Thoracic aorta (tissue), 2 donors: ENCODE measurements at regions not wholly inside any gene's neighbourhood (a gene's known extent, or its start where the extent isn't known, plus 50 kb on each side); places are given as distances from the start of the nearest gene placed in this dataset.

Experiments used
- ATAC-seq: fragments of 150-250 bp; one replicate; pipeline ENCODE4 v1.8.0; 2017; ENCODE audit warnings: low read depth; ENCODE audit not compliant: insufficient number of reproducible peaks, low FRiP score
- DNase-seq: peaks from one replicate; pipeline ENCODE4 v3.0.0-alpha.2; 2020; ENCODE audit warnings: low spot score
- H3K27ac ChIP-seq, 2 donors: fragments of 200-600 bp; sonication (generic); 1 replicate in 1 of 2; 2 replicates in 1 of 2; pipeline ENCODE4 v1.5.1; 2016; ENCODE audit warnings: mild to moderate bottlenecking in 2 of 2, moderate library complexity in 2 of 2
- H3K27me3 ChIP-seq: fragments of 200-600 bp; sonication (generic); replicated peaks from 2 replicates; pipeline ENCODE4 v1.6.0; 2016; ENCODE audit warnings: mild to moderate bottlenecking; ENCODE audit not compliant: insufficient read depth
- H3K36me3 ChIP-seq: fragments of 200-600 bp; sonication (generic); one replicate; pipeline ENCODE4 v1.5.1; 2016
- H3K4me1 ChIP-seq, 2 donors: fragments of 200-600 bp; sonication (generic); 1 replicate in 1 of 2; 2 replicates in 1 of 2; pipeline versions ENCODE4 v1.5.1 to v1.6.0; 2016; ENCODE audit warnings: low read depth in 2 of 2, mild to moderate bottlenecking in 1 of 2; ENCODE audit not compliant: control insufficient read depth in 1 of 2
- H3K4me3 ChIP-seq: fragments of 200-600 bp; sonication (generic); 2 replicates; pipeline ENCODE4 v1.5.1; 2016; ENCODE audit warnings: mild to moderate bottlenecking
- H3K9me3 ChIP-seq: fragments of 200-600 bp; sonication (generic); 2 replicates; pipeline ENCODE4 v1.5.1; 2016
- TF ChIP-seq, protein P1 (sequence below): fragments of 200-600 bp; sonication (generic); IDR thresholded peaks from one replicate; pipeline ENCODE4 v1.5.1; 2019; ENCODE audit warnings: antibody characterized with exemption

- DNase-seq = no peak
- Histone ChIP-seq H3K4me1 (peaks cover 3 to 4% of the 10 kb centered on the region in 2 donors), H3K27ac (no peak overlapping the region)
These were observed 203.5 kb upstream of the NANOGP8 start for GRCh38 chr15:35288580-35288979.

GRCh38 chr15:35286721-35287120 lies 201.6 kb upstream of the NANOGP8 start:
- Histone ChIP-seq H3K36me3 (no peaks in the 10 kb centered on the region), H3K27me3 (no peaks in the 10 kb centered on the region), H3K4me1 (no peaks in the 10 kb centered on the region), H3K27ac (no peak overlapping the region), H3K4me3 (no peak overlapping the region), H3K9me3 (no peaks in the 10 kb centered on the region)
- DNase-seq = no peak
- ATAC-seq = no peak
- TF ChIP-seq, protein P1, sequence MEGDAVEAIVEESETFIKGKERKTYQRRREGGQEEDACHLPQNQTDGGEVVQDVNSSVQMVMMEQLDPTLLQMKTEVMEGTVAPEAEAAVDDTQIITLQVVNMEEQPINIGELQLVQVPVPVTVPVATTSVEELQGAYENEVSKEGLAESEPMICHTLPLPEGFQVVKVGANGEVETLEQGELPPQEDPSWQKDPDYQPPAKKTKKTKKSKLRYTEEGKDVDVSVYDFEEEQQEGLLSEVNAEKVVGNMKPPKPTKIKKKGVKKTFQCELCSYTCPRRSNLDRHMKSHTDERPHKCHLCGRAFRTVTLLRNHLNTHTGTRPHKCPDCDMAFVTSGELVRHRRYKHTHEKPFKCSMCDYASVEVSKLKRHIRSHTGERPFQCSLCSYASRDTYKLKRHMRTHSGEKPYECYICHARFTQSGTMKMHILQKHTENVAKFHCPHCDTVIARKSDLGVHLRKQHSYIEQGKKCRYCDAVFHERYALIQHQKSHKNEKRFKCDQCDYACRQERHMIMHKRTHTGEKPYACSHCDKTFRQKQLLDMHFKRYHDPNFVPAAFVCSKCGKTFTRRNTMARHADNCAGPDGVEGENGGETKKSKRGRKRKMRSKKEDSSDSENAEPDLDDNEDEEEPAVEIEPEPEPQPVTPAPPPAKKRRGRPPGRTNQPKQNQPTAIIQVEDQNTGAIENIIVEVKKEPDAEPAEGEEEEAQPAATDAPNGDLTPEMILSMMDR = no peak

More at GRCh38 chr15:35288580-35288979, 203.5 kb upstream of the NANOGP8 start:
- no peaks in the 10 kb centered on the region for H3K27me3 ChIP-seq
- TF ChIP-seq, protein P1 = no peak
- ATAC-seq = no peak
- no peaks in the 10 kb centered on the region for H3K9me3 ChIP-seq
- no peak overlapping the region for H3K4me3 ChIP-seq
- no peaks in the 10 kb centered on the region for H3K36me3 ChIP-seq

- no peaks in the 10 kb centered on the region for H3K36me3 ChIP-seq
- TF ChIP-seq, protein P1 = no peak
- H3K27ac ChIP-seq = no peak overlapping the region
- ATAC-seq (no peak), DNase-seq (no peak)
- H3K4me1 ChIP-seq = no peaks in the 10 kb centered on the region
- no peak overlapping the region for H3K4me3 ChIP-seq
- H3K9me3 ChIP-seq = peaks cover 8% of the 10 kb centered on the region
- H3K27me3 ChIP-seq = no peaks in the 10 kb centered on the region
These were observed 197.9 kb upstream of the NANOGP8 start for GRCh38 chr15:35282965-35283496.

GRCh38 chr15:35281515-35281914 lies 196.4 kb upstream of the NANOGP8 start:
- H3K4me1 ChIP-seq = no peaks in the 10 kb centered on the region
- H3K27ac ChIP-seq = no peak overlapping the region
- H3K9me3 ChIP-seq = peaks cover 23% of the 10 kb centered on the region
- TF ChIP-seq, protein P1 = no peak
- DNase-seq (no peak), ATAC-seq (no peak)
- H3K27me3 ChIP-seq = no peaks in the 10 kb centered on the region
- H3K36me3 ChIP-seq = no peaks in the 10 kb centered on the region
- no peak overlapping the region for H3K4me3 ChIP-seq

- peaks cover 26% of the 10 kb centered on the region for H3K9me3 ChIP-seq
- no peaks in the 10 kb centered on the region for H3K27me3 ChIP-seq
- TF ChIP-seq, protein P1 = no peak
- DNase-seq (no peak), ATAC-seq (no peak)
- H3K4me3 ChIP-seq = no peak overlapping the region
- no peaks in the 10 kb centered on the region for H3K4me1 ChIP-seq
- H3K27ac ChIP-seq = no peak overlapping the region
- no peaks in the 10 kb centered on the region for H3K36me3 ChIP-seq
These were observed 194.7 kb upstream of the NANOGP8 start for GRCh38 chr15:35279811-35280210.
